A673 (cell line): ENCODE measurements at regions not wholly inside any gene's neighbourhood (a gene's known extent, or its start where the extent isn't known, plus 50 kb on each side); places are given as distances from the start of the nearest gene placed in this dataset.

Experiments used
- EZH2 ChIP-seq: fragments of 200-600 bp; sonication (generic); IDR thresholded peaks from 2 replicates; pipeline ENCODE4 v1.6.1; 2017; ENCODE audit warnings: borderline replicate concordance, low read depth, mild to moderate bottlenecking, mixed read lengths, antibody characterized with exemption, low read length; ENCODE audit not compliant: poor library complexity, severe bottlenecking
- TF ChIP-seq, protein P1 (sequence below): fragments of 300-800, 200-600 bp; sonication (generic); conservative IDR thresholded peaks from 2 replicates; pipeline ENCODE4 v1.5.1; 2017; ENCODE audit warnings: low read depth, mild to moderate bottlenecking, antibody characterized with exemption, low read length, moderate library complexity, mixed read lengths

- TF ChIP-seq, protein P1, sequence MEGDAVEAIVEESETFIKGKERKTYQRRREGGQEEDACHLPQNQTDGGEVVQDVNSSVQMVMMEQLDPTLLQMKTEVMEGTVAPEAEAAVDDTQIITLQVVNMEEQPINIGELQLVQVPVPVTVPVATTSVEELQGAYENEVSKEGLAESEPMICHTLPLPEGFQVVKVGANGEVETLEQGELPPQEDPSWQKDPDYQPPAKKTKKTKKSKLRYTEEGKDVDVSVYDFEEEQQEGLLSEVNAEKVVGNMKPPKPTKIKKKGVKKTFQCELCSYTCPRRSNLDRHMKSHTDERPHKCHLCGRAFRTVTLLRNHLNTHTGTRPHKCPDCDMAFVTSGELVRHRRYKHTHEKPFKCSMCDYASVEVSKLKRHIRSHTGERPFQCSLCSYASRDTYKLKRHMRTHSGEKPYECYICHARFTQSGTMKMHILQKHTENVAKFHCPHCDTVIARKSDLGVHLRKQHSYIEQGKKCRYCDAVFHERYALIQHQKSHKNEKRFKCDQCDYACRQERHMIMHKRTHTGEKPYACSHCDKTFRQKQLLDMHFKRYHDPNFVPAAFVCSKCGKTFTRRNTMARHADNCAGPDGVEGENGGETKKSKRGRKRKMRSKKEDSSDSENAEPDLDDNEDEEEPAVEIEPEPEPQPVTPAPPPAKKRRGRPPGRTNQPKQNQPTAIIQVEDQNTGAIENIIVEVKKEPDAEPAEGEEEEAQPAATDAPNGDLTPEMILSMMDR = no peak
- no peak for TF ChIP-seq EZH2
Observed at GRCh38 chr11:110971140-110971539, 258.9 kb upstream of the ARHGAP20 start.
